DND-41 (cell line): ENCODE measurements at regions not wholly inside any gene's neighbourhood (a gene's known extent, or its start where the extent isn't known, plus 50 kb on each side); places are given as distances from the start of the nearest gene placed in this dataset.

ENCODE experiments used
- ATAC-seq: fragments of 200-7000 bp; cut with Tn5 transposase; 3 replicates; pipeline ENCODE4 v1.9.1; 2021; ENCODE audit warnings: low read depth; ENCODE audit not compliant: insufficient read depth
- DNase-seq: peaks from one replicate; pipeline ENCODE4 v3.0.0-alpha.2; 2020
- H2AFZ ChIP-seq: 2 replicates; pipeline ENCODE4 v1.6.0; 2012; ENCODE audit warnings: low read depth, low read length
- H3K27ac ChIP-seq: 2 replicates; pipeline ENCODE4 v1.5.1; 2012; ENCODE audit warnings: low read length, inconsistent platforms
- H3K27me3 ChIP-seq: fragments of 200-600 bp; sonication (generic); 2 replicates; pipeline ENCODE4 v1.6.0; 2012; ENCODE audit warnings: low read length, mild to moderate bottlenecking, inconsistent platforms; ENCODE audit not compliant: insufficient read depth, poor library complexity
- H3K36me3 ChIP-seq: 2 replicates; pipeline ENCODE4 v1.5.1; 2012; ENCODE audit warnings: low read length, inconsistent platforms; ENCODE audit not compliant: insufficient read depth
- H3K4me1 ChIP-seq: 2 replicates; pipeline ENCODE4 v1.5.1; 2012; ENCODE audit warnings: mild to moderate bottlenecking, low read length; ENCODE audit not compliant: insufficient read depth
- H3K4me2 ChIP-seq: 2 replicates; pipeline ENCODE4 v1.6.0; 2012; ENCODE audit warnings: mild to moderate bottlenecking, moderate library complexity, low read length, inconsistent platforms; ENCODE audit not compliant: insufficient read depth
- H3K4me3 ChIP-seq, 2 experiments: fragments of 200-600 bp in 1 of 2; shearing (Covaris generic) in 1 of 2; 2 replicates each; pipeline ENCODE4 v1.5.1; 2012 to 2016; ENCODE audit warnings: inconsistent platforms in 2 of 2, low read length in 2 of 2, mild to moderate bottlenecking in 2 of 2, low read depth in 1 of 2, moderate library complexity in 1 of 2
- H3K79me2 ChIP-seq: 2 replicates; pipeline ENCODE4 v1.6.0; 2012; ENCODE audit warnings: low read length, inconsistent platforms; ENCODE audit not compliant: insufficient read depth
- H3K9ac ChIP-seq: 2 replicates; pipeline ENCODE4 v1.6.0; 2012; ENCODE audit warnings: low read depth, mild to moderate bottlenecking, inconsistent platforms, low read length, moderate library complexity
- H3K9me3 ChIP-seq: 2 replicates; pipeline ENCODE4 v1.5.1; 2012; ENCODE audit warnings: low read length, moderate library complexity, mild to moderate bottlenecking, inconsistent platforms; ENCODE audit not compliant: insufficient read depth, severe bottlenecking
- H4K20me1 ChIP-seq: 2 replicates; pipeline ENCODE4 v1.6.0; 2012; ENCODE audit warnings: low read length; ENCODE audit not compliant: insufficient read depth
- CTCF ChIP-seq: IDR thresholded peaks from 2 replicates; pipeline ENCODE4 v1.5.1; 2012; ENCODE audit warnings: borderline replicate concordance, low read length, moderate library complexity, mild to moderate bottlenecking; ENCODE audit not compliant: poor library complexity, severe bottlenecking; ENCODE audit errors: extremely low read depth
- EZH2 ChIP-seq: IDR thresholded peaks from 3 replicates; pipeline ENCODE4 v1.6.1; 2012; ENCODE audit warnings: borderline replicate concordance, low read depth, mild to moderate bottlenecking, moderate library complexity, low read length, inconsistent platforms; ENCODE audit not compliant: severe bottlenecking

- H3K36me3 ChIP-seq: no peaks in the 10 kb centered on the region
- H3K27ac ChIP-seq: no peak overlapping the region
- DNase-seq (no peak), ATAC-seq (no peak)
- H4K20me1 ChIP-seq: no peaks in the 10 kb centered on the region
- no peak overlapping the region for H3K9ac ChIP-seq
- TF ChIP-seq EZH2 (no peak), CTCF (no peak)
- no peaks in the 10 kb centered on the region for H3K79me2 ChIP-seq
- H2AFZ ChIP-seq: no peak overlapping the region
- no peak overlapping the region for H3K4me2 ChIP-seq
- no peaks in the 10 kb centered on the region for H3K27me3 ChIP-seq
- no peak overlapping the region for H3K4me3 ChIP-seq
- H3K4me1 ChIP-seq: no peaks in the 10 kb centered on the region
- H3K9me3 ChIP-seq: no peaks in the 10 kb centered on the region
Measured at GRCh38 chr14:25861406-25861805, 736.4 kb downstream of the NOVA1 start.

- H3K79me2 ChIP-seq: no peaks in the 10 kb centered on the region
- H3K9ac ChIP-seq: no peak overlapping the region
- no peak overlapping the region for H2AFZ ChIP-seq
- H3K9me3 ChIP-seq: no peaks in the 10 kb centered on the region
- H4K20me1 ChIP-seq: no peaks in the 10 kb centered on the region
- no peaks in the 10 kb centered on the region for H3K27me3 ChIP-seq
- H3K4me1 ChIP-seq: no peaks in the 10 kb centered on the region
- H3K36me3 ChIP-seq: no peaks in the 10 kb centered on the region
- no peak overlapping the region for H3K4me2 ChIP-seq
- DNase-seq: no peak
- H3K27ac ChIP-seq: no peak overlapping the region
- no peak for TF ChIP-seq CTCF
- no peak for TF ChIP-seq EZH2
- H3K4me3 ChIP-seq: no peak overlapping the region
- no peak for ATAC-seq
Measured at GRCh38 chr14:25848601-25849000, 749.2 kb downstream of the NOVA1 start.

- TF ChIP-seq EZH2 (no peak), CTCF (no peak)
- Histone ChIP-seq H3K4me2 (no peak overlapping the region), H3K79me2 (no peaks in the 10 kb centered on the region), H3K27me3 (no peaks in the 10 kb centered on the region), H3K4me3 (no peak overlapping the region), H3K9ac (no peak overlapping the region), H3K36me3 (no peaks in the 10 kb centered on the region), H3K4me1 (no peaks in the 10 kb centered on the region), H2AFZ (no peak overlapping the region), H3K9me3 (no peaks in the 10 kb centered on the region), H3K27ac (no peak overlapping the region), H4K20me1 (no peaks in the 10 kb centered on the region)
- ATAC-seq: no peak
- no peak for DNase-seq
Measured at GRCh38 chr14:25846246-25846645, 751.6 kb downstream of the NOVA1 start.
